ENCODE measurements at regions not wholly inside any gene's neighbourhood (a gene's known extent, or its start where the extent isn't known, plus 50 kb on each side); places are given as distances from the start of the nearest gene placed in this dataset.

DNA sequence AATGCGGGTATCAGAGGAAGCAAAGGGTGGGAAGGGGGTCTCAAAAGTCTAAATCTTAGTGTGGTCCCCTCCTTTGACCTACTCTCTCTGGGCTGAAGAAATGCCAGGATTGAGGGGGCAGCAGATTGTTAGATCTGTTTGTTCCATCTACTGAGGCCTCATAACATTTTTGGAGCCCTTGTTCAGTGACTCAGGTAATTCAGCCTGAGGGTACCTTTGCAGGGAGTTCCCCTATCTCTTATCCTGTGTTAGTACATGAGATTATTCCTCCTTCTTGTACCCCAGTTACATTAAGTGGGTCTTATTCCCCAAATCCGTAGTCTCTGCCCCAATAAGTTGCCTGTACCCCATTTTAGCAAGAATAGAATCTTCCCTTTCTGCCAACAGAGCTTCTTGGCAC lies 79.0 kb downstream of the RTL9 start:
- TF ChIP-seq, protein P1, sequence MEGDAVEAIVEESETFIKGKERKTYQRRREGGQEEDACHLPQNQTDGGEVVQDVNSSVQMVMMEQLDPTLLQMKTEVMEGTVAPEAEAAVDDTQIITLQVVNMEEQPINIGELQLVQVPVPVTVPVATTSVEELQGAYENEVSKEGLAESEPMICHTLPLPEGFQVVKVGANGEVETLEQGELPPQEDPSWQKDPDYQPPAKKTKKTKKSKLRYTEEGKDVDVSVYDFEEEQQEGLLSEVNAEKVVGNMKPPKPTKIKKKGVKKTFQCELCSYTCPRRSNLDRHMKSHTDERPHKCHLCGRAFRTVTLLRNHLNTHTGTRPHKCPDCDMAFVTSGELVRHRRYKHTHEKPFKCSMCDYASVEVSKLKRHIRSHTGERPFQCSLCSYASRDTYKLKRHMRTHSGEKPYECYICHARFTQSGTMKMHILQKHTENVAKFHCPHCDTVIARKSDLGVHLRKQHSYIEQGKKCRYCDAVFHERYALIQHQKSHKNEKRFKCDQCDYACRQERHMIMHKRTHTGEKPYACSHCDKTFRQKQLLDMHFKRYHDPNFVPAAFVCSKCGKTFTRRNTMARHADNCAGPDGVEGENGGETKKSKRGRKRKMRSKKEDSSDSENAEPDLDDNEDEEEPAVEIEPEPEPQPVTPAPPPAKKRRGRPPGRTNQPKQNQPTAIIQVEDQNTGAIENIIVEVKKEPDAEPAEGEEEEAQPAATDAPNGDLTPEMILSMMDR (IDR thresholded peaks at IDR 0.05; ENCODE audit: poor library complexity) = no peak
- no peak for TF ChIP-seq EZH2 (IDR thresholded peaks at IDR 0.05; ENCODE audit: borderline replicate concordance)
